ENCODE measurements at regions not wholly inside any gene's neighbourhood (a gene's known extent, or its start where the extent isn't known, plus 50 kb on each side); places are given as distances from the start of the nearest gene placed in this dataset.
"Not testable (repeated sequence)": the region's sequence is repeated elsewhere in the genome, so short reads cannot be mapped to it uniquely, and the experiment has no call there.

DNA sequence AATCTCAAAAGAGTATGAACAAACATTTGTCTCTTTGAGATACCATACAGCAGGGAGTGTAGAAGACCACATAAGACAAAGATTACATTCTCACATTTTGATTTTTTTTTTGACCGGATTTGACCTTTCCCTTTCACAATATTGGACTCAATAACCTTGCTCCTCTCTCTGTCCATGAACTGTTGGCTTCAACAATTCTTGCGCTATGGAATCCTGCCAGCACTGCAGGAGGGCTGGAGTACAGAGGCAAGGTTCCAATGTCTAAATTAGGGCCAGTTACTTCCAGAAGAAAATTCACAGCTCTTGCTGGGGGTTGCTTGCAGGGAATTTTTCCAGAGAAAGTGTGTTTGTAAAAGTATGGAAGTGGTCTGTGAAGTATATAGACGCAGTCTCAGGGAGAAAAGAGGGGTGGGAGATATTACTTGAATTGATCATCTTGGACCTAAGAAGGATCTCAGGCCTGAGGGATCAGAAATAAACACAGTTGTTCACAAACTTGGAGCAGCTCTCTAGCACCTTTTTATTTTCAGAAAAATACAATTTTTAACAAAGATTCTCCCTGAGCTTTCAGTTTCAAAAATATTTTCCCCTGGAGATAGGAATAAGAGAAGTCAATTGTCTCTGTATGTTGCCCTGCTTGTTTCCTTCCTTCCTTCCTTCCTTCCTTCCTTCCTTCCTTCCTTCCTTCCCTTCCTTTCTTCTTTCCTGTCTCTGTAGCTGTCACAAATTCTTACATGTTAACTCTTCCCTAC is 765.9 kb downstream of the BCKDHB start:
- Histone ChIP-seq H4K91ac (ENCODE audit: low read depth, low read length, poor library complexity) (no peak overlapping the region), H2BK5ac (ENCODE audit: low read length) (no peak overlapping the region), H2BK15ac (ENCODE audit: low read length) (no peak overlapping the region), H3K9ac (ENCODE audit: low read depth, low read length, poor library complexity) (no peak overlapping the region), H2BK120ac (ENCODE audit: low read depth, low read length) (no peak overlapping the region), H3K27ac (replicated peaks; ENCODE audit: low read length) (no peak overlapping the region), H3K79me1 (ENCODE audit: low read depth, low read length) (no peaks in the 10 kb centered on the region), H2AK5ac (ENCODE audit: low read depth, low read length) (no peak overlapping the region), H3K4me1 (ENCODE audit: control insufficient read depth in 2 of 2, insufficient read depth in 1 of 2, low read depth in 1 of 2, low read length in 2 of 2) (peaks cover 2 to 3% of the 10 kb centered on the region in 2 donors), H3K14ac (ENCODE audit: low read length) (no peak overlapping the region), H2BK12ac (ENCODE audit: low read length) (no peak overlapping the region), H3K27me3 (ENCODE audit: control insufficient read depth in 3 of 3, insufficient read depth in 3 of 3, low read depth in 1 of 3, low read length in 3 of 3) (no peaks in the 10 kb centered on the region), H2AFZ (ENCODE audit: low read length) (peak overlapping the region; percentile 36), H4K8ac (ENCODE audit: low read depth, low read length) (no peak overlapping the region), H3K4me2 (ENCODE audit: insufficient read depth, low read length, poor library complexity, severe bottlenecking) (no peak overlapping the region), H3K36me3 (replicated peaks in 1 of 2; ENCODE audit: control insufficient read depth in 2 of 2, insufficient read depth in 2 of 2, low read length in 2 of 2) (no peaks in the 10 kb centered on the region), H3K4me3 (ENCODE audit: low read length in 2 of 2) (no peak overlapping the region), H3K4ac (ENCODE audit: low read length) (no peak overlapping the region), H3K23ac (ENCODE audit: low read depth, low read length, poor library complexity) (no peak overlapping the region), H3K18ac (ENCODE audit: low read length) (no peak overlapping the region), H3K9me3 (replicated peaks in 1 of 2; ENCODE audit: control insufficient read depth in 2 of 2, insufficient read depth in 1 of 2, low read depth in 1 of 2, low read length in 2 of 2) (no peaks in the 10 kb centered on the region)
- DNase-seq (ENCODE audit: low spot score), result no peak
- WGBS, 2 donors (ENCODE audit: extremely low coverage in 2 of 2, insufficient read length in 2 of 2, insufficient replicate concordance in 1 of 2), result no CpG with 5 or more reads among the region's 3 CpGs

DNA sequence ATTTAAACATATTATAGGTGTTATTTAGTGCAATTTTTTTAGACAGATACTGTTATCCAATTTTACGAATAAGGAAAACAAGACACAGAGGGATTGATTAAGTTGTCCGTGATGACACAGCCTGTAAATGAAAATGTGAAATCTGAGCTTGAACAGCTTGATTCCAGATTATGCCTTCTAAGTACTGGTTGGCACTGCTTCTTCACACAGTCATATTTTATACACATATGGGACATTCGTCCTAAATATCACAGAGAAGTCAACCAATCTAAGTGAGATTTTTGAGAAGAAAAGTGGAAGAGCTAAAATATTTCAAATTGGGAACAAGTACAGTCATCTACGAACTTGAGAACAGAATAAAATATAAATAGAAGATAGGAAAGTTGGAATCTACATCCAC is 756.3 kb downstream of the BCKDHB start:
- Histone ChIP-seq H3K14ac (ENCODE audit: low read length) (no peak overlapping the region), H3K4me3 (ENCODE audit: low read length in 2 of 2) (no peak overlapping the region), H3K4me2 (ENCODE audit: insufficient read depth, low read length, poor library complexity, severe bottlenecking) (no peak overlapping the region), H2BK120ac (ENCODE audit: low read depth, low read length) (no peak overlapping the region), H2BK5ac (ENCODE audit: low read length) (no peak overlapping the region), H3K4ac (ENCODE audit: low read length) (no peak overlapping the region), H2BK15ac (ENCODE audit: low read length) (no peak overlapping the region), H3K36me3 (replicated peaks in 1 of 2; ENCODE audit: control insufficient read depth in 2 of 2, insufficient read depth in 2 of 2, low read length in 2 of 2) (no peaks in the 10 kb centered on the region), H4K8ac (ENCODE audit: low read depth, low read length) (no peak overlapping the region), H3K9ac (ENCODE audit: low read depth, low read length, poor library complexity) (no peak overlapping the region), H3K18ac (ENCODE audit: low read length) (no peak overlapping the region), H3K23ac (ENCODE audit: low read depth, low read length, poor library complexity) (no peak overlapping the region), H4K91ac (ENCODE audit: low read depth, low read length, poor library complexity) (no peak overlapping the region), H2BK12ac (ENCODE audit: low read length) (no peak overlapping the region), H3K4me1 (ENCODE audit: control insufficient read depth in 2 of 2, insufficient read depth in 1 of 2, low read depth in 1 of 2, low read length in 2 of 2) (no peaks in the 10 kb centered on the region), H3K79me1 (ENCODE audit: low read depth, low read length) (no peaks in the 10 kb centered on the region), H2AK5ac (ENCODE audit: low read depth, low read length) (no peak overlapping the region), H2AFZ (ENCODE audit: low read length) (no peak overlapping the region), H3K9me3 (replicated peaks in 1 of 2; ENCODE audit: control insufficient read depth in 2 of 2, insufficient read depth in 1 of 2, low read depth in 1 of 2, low read length in 2 of 2) (no peaks in the 10 kb centered on the region), H3K27ac (replicated peaks; ENCODE audit: low read length) (no peak overlapping the region), H3K27me3 (ENCODE audit: control insufficient read depth in 3 of 3, insufficient read depth in 3 of 3, low read depth in 1 of 3, low read length in 3 of 3) (no peaks in the 10 kb centered on the region)
- no peak for DNase-seq (ENCODE audit: low spot score)
- WGBS, 2 donors (ENCODE audit: extremely low coverage in 2 of 2, insufficient read length in 2 of 2, insufficient replicate concordance in 1 of 2), result no CpG with 5 or more reads among the region's 4 CpGs

- Histone ChIP-seq H3K9ac (ENCODE audit: low read depth, low read length, poor library complexity) (no peak overlapping the region), H3K4me3 (ENCODE audit: low read length in 2 of 2) (no peak overlapping the region), H2BK12ac (ENCODE audit: low read length) (no peak overlapping the region), H3K14ac (ENCODE audit: low read length) (no peak overlapping the region), H4K8ac (ENCODE audit: low read depth, low read length) (no peak overlapping the region), H2AFZ (ENCODE audit: low read length) (no peak overlapping the region), H2BK15ac (ENCODE audit: low read length) (no peak overlapping the region), H2BK5ac (ENCODE audit: low read length) (no peak overlapping the region), H3K4ac (ENCODE audit: low read length) (no peak overlapping the region), H3K4me2 (ENCODE audit: insufficient read depth, low read length, poor library complexity, severe bottlenecking) (no peak overlapping the region), H3K4me1 (ENCODE audit: control insufficient read depth in 2 of 2, insufficient read depth in 1 of 2, low read depth in 1 of 2, low read length in 2 of 2) (no peaks in the 10 kb centered on the region), H3K9me3 (replicated peaks in 1 of 2; ENCODE audit: control insufficient read depth in 2 of 2, insufficient read depth in 1 of 2, low read depth in 1 of 2, low read length in 2 of 2) (no peaks in the 10 kb centered on the region), H2BK120ac (ENCODE audit: low read depth, low read length) (no peak overlapping the region), H3K27ac (replicated peaks; ENCODE audit: low read length) (no peak overlapping the region), H3K23ac (ENCODE audit: low read depth, low read length, poor library complexity) (no peak overlapping the region), H4K91ac (ENCODE audit: low read depth, low read length, poor library complexity) (no peak overlapping the region), H2AK5ac (ENCODE audit: low read depth, low read length) (no peak overlapping the region), H3K18ac (ENCODE audit: low read length) (no peak overlapping the region), H3K79me1 (ENCODE audit: low read depth, low read length) (no peaks in the 10 kb centered on the region), H3K36me3 (replicated peaks in 1 of 2; ENCODE audit: control insufficient read depth in 2 of 2, insufficient read depth in 2 of 2, low read length in 2 of 2) (no peaks in the 10 kb centered on the region), H3K27me3 (ENCODE audit: control insufficient read depth in 3 of 3, insufficient read depth in 3 of 3, low read depth in 1 of 3, low read length in 3 of 3) (no peaks in the 10 kb centered on the region)
- WGBS, 2 donors (ENCODE audit: extremely low coverage in 2 of 2, insufficient read length in 2 of 2, insufficient replicate concordance in 1 of 2), result no CpG with 5 or more reads among the region's 2 CpGs
- no peak for DNase-seq (ENCODE audit: low spot score)
These were observed 753.6 kb downstream of the BCKDHB start for GRCh38 chr6:80860107-80860506.

DNA sequence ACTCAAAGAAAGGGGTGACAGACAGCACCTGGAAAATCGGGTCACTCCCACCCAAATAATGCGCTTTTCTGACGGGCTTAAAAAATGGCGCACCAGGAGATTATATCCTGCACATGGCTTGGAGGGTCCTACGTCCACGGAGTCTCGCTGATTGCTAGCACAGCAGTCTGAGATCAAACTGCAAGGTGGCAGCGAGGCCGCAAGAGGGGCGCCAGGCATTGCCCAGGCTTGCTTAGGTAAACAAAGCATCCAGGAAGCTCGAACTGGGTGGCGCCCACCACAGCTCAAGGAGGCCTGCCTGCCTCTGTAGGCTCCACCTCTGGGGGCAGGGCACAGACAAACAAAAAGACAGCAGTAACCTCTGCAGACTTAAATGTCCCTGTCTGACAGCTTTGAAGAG is 741.5 kb downstream of the BCKDHB start:
- not testable (repeated sequence) for H3K4me3 ChIP-seq (ENCODE audit: low read length in 2 of 2); H2BK12ac ChIP-seq (ENCODE audit: low read length); H3K23ac ChIP-seq (ENCODE audit: low read depth, low read length, poor library complexity); H3K79me1 ChIP-seq (ENCODE audit: low read depth, low read length); H2BK120ac ChIP-seq (ENCODE audit: low read depth, low read length); H3K18ac ChIP-seq (ENCODE audit: low read length); H3K9ac ChIP-seq (ENCODE audit: low read depth, low read length, poor library complexity); H3K36me3 ChIP-seq (replicated peaks in 1 of 2; ENCODE audit: control insufficient read depth in 2 of 2, insufficient read depth in 2 of 2, low read length in 2 of 2); DNase-seq (ENCODE audit: low spot score); H3K27me3 ChIP-seq (ENCODE audit: control insufficient read depth in 3 of 3, insufficient read depth in 3 of 3, low read depth in 1 of 3, low read length in 3 of 3); H3K4ac ChIP-seq (ENCODE audit: low read length); H3K9me3 ChIP-seq (replicated peaks in 1 of 2; ENCODE audit: control insufficient read depth in 2 of 2, insufficient read depth in 1 of 2, low read depth in 1 of 2, low read length in 2 of 2); H2BK15ac ChIP-seq (ENCODE audit: low read length); H4K8ac ChIP-seq (ENCODE audit: low read depth, low read length); H3K27ac ChIP-seq (replicated peaks; ENCODE audit: low read length); H2AK5ac ChIP-seq (ENCODE audit: low read depth, low read length); H3K4me2 ChIP-seq (ENCODE audit: insufficient read depth, low read length, poor library complexity, severe bottlenecking); H2AFZ ChIP-seq (ENCODE audit: low read length); H3K4me1 ChIP-seq (ENCODE audit: control insufficient read depth in 2 of 2, insufficient read depth in 1 of 2, low read depth in 1 of 2, low read length in 2 of 2); H2BK5ac ChIP-seq (ENCODE audit: low read length); H3K14ac ChIP-seq (ENCODE audit: low read length); H4K91ac ChIP-seq (ENCODE audit: low read depth, low read length, poor library complexity)
- WGBS, 2 donors (ENCODE audit: extremely low coverage in 2 of 2, insufficient read length in 2 of 2, insufficient replicate concordance in 1 of 2), result no CpG with 5 or more reads among the region's 12 CpGs

Data from neuronal stem cell (in vitro differentiated cells).